CD14-positive monocyte (primary cell): ENCODE measurements at regions not wholly inside any gene's neighbourhood (a gene's known extent, or its start where the extent isn't known, plus 50 kb on each side); places are given as distances from the start of the nearest gene placed in this dataset.
"Not testable (repeated sequence)": the region's sequence is repeated elsewhere in the genome, so short reads cannot be mapped to it uniquely, and the experiment has no call there.

Source experiments
- DNase-seq, 3 donors: peaks; one replicate each; pipeline ENCODE4 v3.0.0-alpha.2; 2011 to 2022
- H2AFZ ChIP-seq: 2 replicates; pipeline ENCODE4 v1.6.0; 2012; ENCODE audit warnings: mild to moderate bottlenecking, low read depth, low read length, inconsistent platforms; ENCODE audit not compliant: insufficient read depth, poor library complexity, severe bottlenecking
- H3K27ac ChIP-seq, 2 donors: 1 replicate in 1 of 2; 2 replicates in 1 of 2; pipeline ENCODE4 v1.5.1; 2012 to 2013; ENCODE audit warnings: low read length in 2 of 2, control low read depth in 1 of 2, inconsistent platforms in 1 of 2, low read depth in 1 of 2, mild to moderate bottlenecking in 1 of 2
- H3K27me3 ChIP-seq, 2 donors: one replicate each; pipeline versions ENCODE4 v1.6.0 to v1.6.1; 2011 to 2013; ENCODE audit warnings: low read length in 2 of 2; ENCODE audit not compliant: control insufficient read depth in 2 of 2, insufficient read depth in 2 of 2
- H3K36me3 ChIP-seq, 2 donors: replicated peaks in 1 of 2; 1 replicate in 1 of 2; 2 replicates in 1 of 2; pipeline versions ENCODE4 v1.5.1 to v1.6.1; 2012 to 2013; ENCODE audit warnings: low read length in 2 of 2, control low read depth in 1 of 2, inconsistent platforms in 1 of 2, mild to moderate bottlenecking in 1 of 2; ENCODE audit not compliant: insufficient read depth in 2 of 2, control insufficient read depth in 1 of 2
- H3K4me1 ChIP-seq, 2 donors: 1 replicate in 1 of 2; 2 replicates in 1 of 2; pipeline versions ENCODE4 v1.5.1 to v1.6.1; 2012 to 2013; ENCODE audit warnings: low read length in 2 of 2, control low read depth in 1 of 2, inconsistent platforms in 1 of 2, mild to moderate bottlenecking in 1 of 2, moderate library complexity in 1 of 2; ENCODE audit not compliant: insufficient read depth in 2 of 2, control insufficient read depth in 1 of 2
- H3K4me2 ChIP-seq: replicated peaks from 2 replicates; pipeline ENCODE3; 2012; ENCODE audit warnings: low read length, moderate library complexity, mild to moderate bottlenecking; ENCODE audit not compliant: poor library complexity, severe bottlenecking; ENCODE audit errors: extremely low read depth
- H3K4me3 ChIP-seq, 3 experiments: fragments of 200-600 bp in 1 of 3; sonication (generic) in 1 of 3; replicated peaks in 1 of 3; 1 replicate in 2 of 3; 2 replicates in 1 of 3; pipeline ENCODE4 v1.5.1; 2011 to 2013; ENCODE audit warnings: low read length in 3 of 3, mild to moderate bottlenecking in 3 of 3, control low read depth in 2 of 3, low read depth in 2 of 3, inconsistent platforms in 1 of 3, moderate library complexity in 1 of 3
- H3K79me2 ChIP-seq: 2 replicates; pipeline ENCODE4 v1.6.0; 2012; ENCODE audit warnings: mild to moderate bottlenecking, control low read depth, inconsistent platforms, low read length, moderate library complexity; ENCODE audit not compliant: insufficient read depth
- H3K9ac ChIP-seq: 2 replicates; pipeline ENCODE4 v1.6.0; 2017; ENCODE audit warnings: low read length, mild to moderate bottlenecking; ENCODE audit not compliant: insufficient read depth, poor library complexity, severe bottlenecking
- H3K9me3 ChIP-seq, 2 donors: replicated peaks in 1 of 2; 1 replicate in 1 of 2; 2 replicates in 1 of 2; pipeline versions ENCODE4 v1.5.1 to v1.6.1; 2012 to 2013; ENCODE audit warnings: low read length in 2 of 2, control low read depth in 1 of 2; ENCODE audit not compliant: control insufficient read depth in 1 of 2, insufficient read depth in 1 of 2
- H4K20me1 ChIP-seq: 2 replicates; pipeline ENCODE4 v1.6.0; 2012; ENCODE audit warnings: mild to moderate bottlenecking, low read length, control low read depth, moderate library complexity; ENCODE audit not compliant: insufficient read depth
- H3K27ac Mint-ChIP-seq, 7 donors: one replicate each; pipeline ENCODE4 v1.8.0; 2020; ENCODE audit warnings: mild to moderate bottlenecking in 7 of 7, mixed read lengths in 7 of 7, moderate library complexity in 6 of 7, inconsistent platforms in 2 of 7
- H3K27me3 Mint-ChIP-seq, 3 donors: one replicate each; pipeline ENCODE4 v1.8.0; 2021 to 2022; ENCODE audit warnings: low read depth in 3 of 3, mild to moderate bottlenecking in 3 of 3, mixed read lengths in 3 of 3, moderate library complexity in 3 of 3, inconsistent platforms in 1 of 3
- H3K36me3 Mint-ChIP-seq, 2 donors: one replicate each; pipeline ENCODE4 v1.8.0; 2020; ENCODE audit warnings: mixed read lengths in 2 of 2, inconsistent platforms in 1 of 2, mild to moderate bottlenecking in 1 of 2
- H3K4me1 Mint-ChIP-seq: one replicate; pipeline ENCODE4 v1.8.0; 2020; ENCODE audit warnings: mild to moderate bottlenecking, mixed read lengths
- H3K4me3 Mint-ChIP-seq, 2 donors: one replicate each; pipeline ENCODE4 v1.8.0; 2020; ENCODE audit warnings: mild to moderate bottlenecking in 2 of 2, mixed read lengths in 2 of 2, moderate library complexity in 1 of 2
- H3K9me3 Mint-ChIP-seq, 7 donors: one replicate each; pipeline ENCODE4 v1.8.0; 2020 to 2022; ENCODE audit warnings: mixed read lengths in 7 of 7, mild to moderate bottlenecking in 6 of 7, moderate library complexity in 6 of 7, inconsistent platforms in 2 of 7
- WGBS: methylation state at CpG from one replicate; pipeline ENCODE4 v1.1.5; 2013; ENCODE audit warnings: missing lambda C conversion rate; ENCODE audit not compliant: insufficient coverage; 5-methylcytosine and 5-hydroxymethylcytosine counted together
- intact Hi-C, 2 donors: fragments of 100-400 bp; cut with micrococcal nuclease; formaldehyde crosslinking; loops; one replicate each; pipeline versions ENCODE4 v1.15.0 to v1.15.1; 2023
- TF ChIP-seq, protein P1 (sequence below): fragments of 200-600 bp; IDR thresholded peaks from one replicate; pipeline ENCODE4 v1.8.0; 2022; ENCODE audit warnings: antibody characterized with exemption, mild to moderate bottlenecking

DNA sequence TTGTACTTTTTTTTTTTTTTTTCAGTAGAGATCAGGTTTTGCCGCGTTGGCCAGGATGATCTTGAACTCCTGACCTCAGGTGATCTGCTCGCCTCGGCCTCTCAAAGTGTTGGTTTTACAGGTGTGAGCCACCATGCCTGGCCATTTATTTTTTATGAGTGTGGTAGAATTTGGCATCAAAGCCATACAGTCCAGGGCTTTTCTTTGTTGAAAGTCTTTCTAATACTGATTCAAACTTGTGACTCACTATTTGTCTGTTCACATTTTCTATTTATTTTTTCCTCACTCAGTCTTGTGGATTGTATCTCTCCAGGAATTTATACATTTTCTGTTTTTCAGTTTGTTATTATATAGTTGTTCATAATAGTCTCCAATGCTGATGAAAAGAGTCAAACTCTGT lies 66.5 kb upstream of the SPIN4 start:
- H4K20me1 ChIP-seq = no peaks in the 10 kb centered on the region
- H3K4me1 Mint-ChIP-seq = no peaks in the 10 kb centered on the region
- no peaks in the 10 kb centered on the region for H3K36me3 Mint-ChIP-seq
- H3K36me3 ChIP-seq = no peaks in the 10 kb centered on the region
- no peak overlapping the region for H3K4me3 Mint-ChIP-seq
- H3K27ac Mint-ChIP-seq = peak overlapping the region in 1 of 7 donors; percentile 11
- no peak overlapping the region for H3K4me3 ChIP-seq
- H3K27me3 Mint-ChIP-seq = peaks cover 0 to 3% (median 0%) of the 10 kb centered on the region in 3 donors
- H3K9me3 Mint-ChIP-seq = peaks cover 2 to 14% (median 7%) of the 10 kb centered on the region in 7 donors
- no CpG with 5 or more reads among the region's 4 CpGs for WGBS
- no peak overlapping the region for H3K27ac ChIP-seq
- no peaks in the 10 kb centered on the region for H3K79me2 ChIP-seq
- TF ChIP-seq, protein P1, sequence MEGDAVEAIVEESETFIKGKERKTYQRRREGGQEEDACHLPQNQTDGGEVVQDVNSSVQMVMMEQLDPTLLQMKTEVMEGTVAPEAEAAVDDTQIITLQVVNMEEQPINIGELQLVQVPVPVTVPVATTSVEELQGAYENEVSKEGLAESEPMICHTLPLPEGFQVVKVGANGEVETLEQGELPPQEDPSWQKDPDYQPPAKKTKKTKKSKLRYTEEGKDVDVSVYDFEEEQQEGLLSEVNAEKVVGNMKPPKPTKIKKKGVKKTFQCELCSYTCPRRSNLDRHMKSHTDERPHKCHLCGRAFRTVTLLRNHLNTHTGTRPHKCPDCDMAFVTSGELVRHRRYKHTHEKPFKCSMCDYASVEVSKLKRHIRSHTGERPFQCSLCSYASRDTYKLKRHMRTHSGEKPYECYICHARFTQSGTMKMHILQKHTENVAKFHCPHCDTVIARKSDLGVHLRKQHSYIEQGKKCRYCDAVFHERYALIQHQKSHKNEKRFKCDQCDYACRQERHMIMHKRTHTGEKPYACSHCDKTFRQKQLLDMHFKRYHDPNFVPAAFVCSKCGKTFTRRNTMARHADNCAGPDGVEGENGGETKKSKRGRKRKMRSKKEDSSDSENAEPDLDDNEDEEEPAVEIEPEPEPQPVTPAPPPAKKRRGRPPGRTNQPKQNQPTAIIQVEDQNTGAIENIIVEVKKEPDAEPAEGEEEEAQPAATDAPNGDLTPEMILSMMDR = no peak
- intact Hi-C loops = no loop called here
- H3K27me3 ChIP-seq = no peaks in the 10 kb centered on the region
- H3K9ac ChIP-seq = no peak overlapping the region
- H2AFZ ChIP-seq = no peak overlapping the region
- no peaks in the 10 kb centered on the region for H3K4me1 ChIP-seq
- no peak for DNase-seq
- no peaks in the 10 kb centered on the region for H3K9me3 ChIP-seq
- no peak overlapping the region for H3K4me2 ChIP-seq

DNA sequence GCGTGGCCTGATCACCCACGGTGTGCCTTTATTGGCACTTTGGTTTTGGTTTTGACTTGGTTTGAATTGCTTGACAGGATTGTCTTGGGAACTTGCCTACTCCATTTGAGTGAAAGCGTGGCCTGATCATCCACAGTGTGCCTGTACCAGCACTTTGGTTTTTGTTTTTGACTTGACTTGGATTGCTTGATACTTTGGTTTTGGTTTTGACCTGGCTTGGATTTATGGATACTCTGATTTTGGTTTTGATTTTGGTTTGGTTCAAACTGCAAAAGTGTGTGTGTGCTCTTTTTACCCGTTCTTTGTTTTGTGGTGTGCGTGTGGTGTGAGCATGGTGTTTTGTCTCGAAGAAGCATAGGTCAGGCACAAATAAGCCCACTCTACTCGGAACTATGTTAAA lies 58.8 kb upstream of the SPIN4 start:
- H3K4me3 Mint-ChIP-seq, H3K4me1 ChIP-seq, H3K9ac ChIP-seq, H3K4me1 Mint-ChIP-seq, H3K36me3 ChIP-seq, H3K27ac Mint-ChIP-seq, H3K27me3 Mint-ChIP-seq, H3K27ac ChIP-seq, H2AFZ ChIP-seq, H3K27me3 ChIP-seq, H3K4me3 ChIP-seq, DNase-seq, H3K9me3 ChIP-seq, H4K20me1 ChIP-seq, H3K4me2 ChIP-seq, H3K79me2 ChIP-seq, intact Hi-C loops, H3K36me3 Mint-ChIP-seq: not testable (repeated sequence)
- WGBS = 100% methylated on average over 1 of the region's 7 CpGs
- peaks cover 2 to 23% (median 6%) of the 10 kb centered on the region in 7 donors for H3K9me3 Mint-ChIP-seq
